ENCODE measurements at regions not wholly inside any gene's neighbourhood (a gene's known extent, or its start where the extent isn't known, plus 50 kb on each side); places are given as distances from the start of the nearest gene placed in this dataset.

GRCh38 chr18:25648716-25649260 lies 296.8 kb upstream of the ZNF521 start:
- TF ChIP-seq EZH2 (IDR thresholded peaks at IDR 0.05) (no peak), POLR2AphosphoS5 (IDR thresholded peaks at IDR 0.05; ENCODE audit: borderline replicate concordance, low read depth, low read length) (no peak), FOXP2 (optimal IDR thresholded peaks at IDR 0.05; ENCODE audit: control extremely low read depth, extremely low read length, insufficient read depth) (no peak)

Measured in SK-N-MC (cell line).